ENCODE measurements at regions not wholly inside any gene's neighbourhood (a gene's known extent, or its start where the extent isn't known, plus 50 kb on each side); places are given as distances from the start of the nearest gene placed in this dataset.
A peak's percentile ranks its signal among the peaks of the same experiment; 100 is the strongest.

GRCh38 chr2:139241286-139241685 is 461.1 kb upstream of the NXPH2 start:
- no peak for DNase-seq

GRCh38 chr2:139237023-139237422 is 456.8 kb upstream of the NXPH2 start:
- no peak for DNase-seq

- no peak for DNase-seq
These were observed 450.7 kb upstream of the NXPH2 start for GRCh38 chr2:139230881-139231280.

GRCh38 chr2:139228276-139228675 is 448.1 kb upstream of the NXPH2 start:
- DNase-seq = no peak

- no peak for DNase-seq
These were observed 445.8 kb upstream of the NXPH2 start for GRCh38 chr2:139225961-139226360.

- DNase-seq = no peak
These were observed 438.0 kb upstream of the NXPH2 start for GRCh38 chr2:139218181-139218580.

GRCh38 chr2:139217641-139218040 is 437.5 kb upstream of the NXPH2 start:
- DNase-seq = no peak

GRCh38 chr2:139216435-139216834 is 436.2 kb upstream of the NXPH2 start:
- DNase-seq = no peak

- no peak for DNase-seq
These were observed 434.6 kb upstream of the NXPH2 start for GRCh38 chr2:139214801-139215200.

GRCh38 chr2:139209586-139209985 is 429.4 kb upstream of the NXPH2 start:
- DNase-seq = no peak

GRCh38 chr2:139201516-139201915 is 421.3 kb upstream of the NXPH2 start:
- DNase-seq = no peak

- no peak for DNase-seq
These were observed 416.6 kb upstream of the NXPH2 start for GRCh38 chr2:139196754-139197153.

GRCh38 chr2:139194546-139194945 is 414.4 kb upstream of the NXPH2 start:
- no peak for DNase-seq

- peak; percentile 64 for DNase-seq
These were observed 396.9 kb upstream of the NXPH2 start for GRCh38 chr2:139177041-139177440.

- peak; percentile 15 for DNase-seq
These were observed 395.3 kb upstream of the NXPH2 start for GRCh38 chr2:139175510-139175909.

- DNase-seq = no peak
These were observed 390.2 kb upstream of the NXPH2 start for GRCh38 chr2:139170406-139170805.

GRCh38 chr2:139165601-139166000 is 385.4 kb upstream of the NXPH2 start:
- no peak for DNase-seq

- no peak for DNase-seq
These were observed 384.9 kb upstream of the NXPH2 start for GRCh38 chr2:139165041-139165440.

GRCh38 chr2:139162957-139163356 is 382.8 kb upstream of the NXPH2 start:
- DNase-seq = no peak

GRCh38 chr2:139162456-139162855 is 382.3 kb upstream of the NXPH2 start:
- DNase-seq = no peak

GRCh38 chr2:139160836-139161235 is 380.6 kb upstream of the NXPH2 start:
- no peak for DNase-seq

- no peak for DNase-seq
These were observed 379.0 kb upstream of the NXPH2 start for GRCh38 chr2:139159177-139159576.

GRCh38 chr2:139156730-139157129 is 376.5 kb upstream of the NXPH2 start:
- no peak for DNase-seq

- no peak for DNase-seq
These were observed 375.8 kb upstream of the NXPH2 start for GRCh38 chr2:139155991-139156390.

- no peak for DNase-seq
These were observed 362.2 kb upstream of the NXPH2 start for GRCh38 chr2:139142252-139142880.

- no peak for DNase-seq
These were observed 344.1 kb upstream of the NXPH2 start for GRCh38 chr2:139124271-139124670.

Data from NCI-H2081 treated with DMSO at 0.1 percent for 48 hours (cell line).